ENCODE measurements at regions not wholly inside any gene's neighbourhood (a gene's known extent, or its start where the extent isn't known, plus 50 kb on each side); places are given as distances from the start of the nearest gene placed in this dataset.

DNA sequence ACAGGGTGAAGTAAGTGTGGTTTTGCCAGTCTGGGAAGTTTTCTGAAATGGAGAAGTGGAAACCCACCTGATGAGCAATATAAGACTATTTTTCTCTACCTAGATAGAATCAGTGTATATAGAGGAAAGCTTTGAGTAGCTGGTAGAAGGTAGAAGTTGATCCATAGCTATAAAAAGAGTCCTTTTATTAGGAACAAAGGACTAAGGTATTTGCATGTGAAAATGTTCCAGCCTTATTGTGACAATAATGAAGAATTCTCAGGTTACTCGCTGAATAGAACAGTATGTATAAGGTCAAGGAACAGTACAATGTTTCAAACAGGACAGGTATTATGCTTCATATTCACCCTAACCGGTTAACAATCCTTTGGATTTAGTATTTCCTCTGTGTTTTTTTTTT lies 972.2 kb downstream of the OTOL1 start:
- Histone ChIP-seq H3K4me3 (ENCODE audit: low read depth, low read length) (no peak overlapping the region), H3K27ac (ENCODE audit: low read depth, low read length) (no peak overlapping the region), H3K9me3 (ENCODE audit: control insufficient read depth, insufficient read depth, low read length) (no peaks in the 10 kb centered on the region), H3K27me3 (ENCODE audit: control insufficient read depth, insufficient read depth, low read length) (no peaks in the 10 kb centered on the region)
- TF ChIP-seq, protein P1, sequence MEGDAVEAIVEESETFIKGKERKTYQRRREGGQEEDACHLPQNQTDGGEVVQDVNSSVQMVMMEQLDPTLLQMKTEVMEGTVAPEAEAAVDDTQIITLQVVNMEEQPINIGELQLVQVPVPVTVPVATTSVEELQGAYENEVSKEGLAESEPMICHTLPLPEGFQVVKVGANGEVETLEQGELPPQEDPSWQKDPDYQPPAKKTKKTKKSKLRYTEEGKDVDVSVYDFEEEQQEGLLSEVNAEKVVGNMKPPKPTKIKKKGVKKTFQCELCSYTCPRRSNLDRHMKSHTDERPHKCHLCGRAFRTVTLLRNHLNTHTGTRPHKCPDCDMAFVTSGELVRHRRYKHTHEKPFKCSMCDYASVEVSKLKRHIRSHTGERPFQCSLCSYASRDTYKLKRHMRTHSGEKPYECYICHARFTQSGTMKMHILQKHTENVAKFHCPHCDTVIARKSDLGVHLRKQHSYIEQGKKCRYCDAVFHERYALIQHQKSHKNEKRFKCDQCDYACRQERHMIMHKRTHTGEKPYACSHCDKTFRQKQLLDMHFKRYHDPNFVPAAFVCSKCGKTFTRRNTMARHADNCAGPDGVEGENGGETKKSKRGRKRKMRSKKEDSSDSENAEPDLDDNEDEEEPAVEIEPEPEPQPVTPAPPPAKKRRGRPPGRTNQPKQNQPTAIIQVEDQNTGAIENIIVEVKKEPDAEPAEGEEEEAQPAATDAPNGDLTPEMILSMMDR (IDR thresholded peaks at IDR 0.05; ENCODE audit: low read depth, low read length), result no peak
- CTCF ChIA-PET, result no interaction called here
- DNase-seq (ENCODE audit: low read depth, low spot score), result no peak
- POLR2A ChIA-PET, result no interaction called here

DNA sequence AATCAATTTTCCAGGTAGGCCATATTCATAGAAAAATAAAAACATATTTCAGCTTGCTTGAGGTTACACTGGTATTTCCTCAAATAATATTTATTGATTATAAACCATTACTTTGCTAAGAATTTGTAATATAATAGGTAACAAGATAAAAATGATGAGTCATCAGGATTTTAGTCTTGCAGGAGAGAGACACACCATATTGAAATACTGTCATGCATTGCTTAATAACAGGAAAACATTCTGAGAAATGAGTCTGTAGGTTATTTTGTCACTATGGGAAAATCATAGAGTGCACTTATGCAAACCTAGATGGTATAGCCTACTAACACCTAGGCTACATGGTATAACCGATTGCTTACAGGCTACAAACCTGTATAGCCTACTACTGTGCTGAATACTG lies 990.5 kb downstream of the OTOL1 start:
- Histone ChIP-seq H3K27me3 (ENCODE audit: control insufficient read depth, insufficient read depth, low read length) (no peaks in the 10 kb centered on the region), H3K27ac (ENCODE audit: low read depth, low read length) (no peak overlapping the region), H3K9me3 (ENCODE audit: control insufficient read depth, insufficient read depth, low read length) (no peaks in the 10 kb centered on the region), H3K4me3 (ENCODE audit: low read depth, low read length) (no peak overlapping the region)
- no peak for DNase-seq (ENCODE audit: low read depth, low spot score)
- ChIA-PET POLR2A (no interaction called here), CTCF (interaction anchor here (1.0 kb wide), 1 partner anchor 15 kb away, joined by 3 read pairs; no protein-coding TSS in a partner anchor)
- TF ChIP-seq, protein P1 (IDR thresholded peaks at IDR 0.05; ENCODE audit: low read depth, low read length), result no peak

DNA sequence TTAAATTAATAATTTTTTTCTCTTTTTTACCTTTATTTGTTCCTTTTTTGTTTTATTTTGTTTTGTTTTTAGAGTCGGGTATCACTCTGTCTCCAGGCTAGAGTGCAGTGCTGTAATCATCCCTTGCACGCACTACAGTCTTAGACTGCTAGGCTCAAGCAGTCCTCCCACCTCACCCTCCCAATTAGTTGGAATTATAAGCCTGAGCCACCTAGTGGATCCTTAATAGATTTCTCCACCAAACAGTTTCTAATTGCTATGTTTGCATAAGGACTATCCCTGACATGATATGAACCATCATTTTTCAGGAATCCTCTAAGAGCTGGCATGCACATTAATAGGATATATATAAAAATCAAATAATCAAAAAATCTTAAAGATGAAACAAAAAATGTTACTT lies 993.2 kb downstream of the OTOL1 start:
- ChIA-PET CTCF (no interaction called here), POLR2A (no interaction called here)
- H3K27ac ChIP-seq (ENCODE audit: low read depth, low read length), result no peak overlapping the region
- TF ChIP-seq, protein P1 (IDR thresholded peaks at IDR 0.05; ENCODE audit: low read depth, low read length), result no peak
- no peaks in the 10 kb centered on the region for H3K9me3 ChIP-seq (ENCODE audit: control insufficient read depth, insufficient read depth, low read length)
- no peaks in the 10 kb centered on the region for H3K27me3 ChIP-seq (ENCODE audit: control insufficient read depth, insufficient read depth, low read length)
- H3K4me3 ChIP-seq (ENCODE audit: low read depth, low read length), result no peak overlapping the region
- no peak for DNase-seq (ENCODE audit: low read depth, low spot score)

DNA sequence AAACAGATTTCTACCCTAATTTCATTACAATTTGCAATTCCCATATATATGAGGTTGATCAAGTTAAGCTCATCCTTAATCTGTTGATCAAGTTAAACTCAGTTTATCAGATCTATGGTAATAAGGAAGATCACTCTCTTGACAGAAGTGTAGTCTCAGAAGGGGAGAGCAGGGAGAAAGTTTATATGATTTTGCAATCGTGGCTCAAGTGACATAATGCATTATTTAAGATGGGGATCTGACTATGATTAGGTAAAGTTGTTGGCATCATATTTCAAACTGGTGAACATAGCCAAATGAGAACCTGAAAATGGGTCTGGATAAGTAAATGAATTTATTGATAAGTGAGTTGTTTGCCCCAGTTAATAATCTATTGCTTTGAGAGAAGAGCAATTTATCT lies 995.3 kb downstream of the OTOL1 start:
- no peak overlapping the region for H3K4me3 ChIP-seq (ENCODE audit: low read depth, low read length)
- H3K9me3 ChIP-seq (ENCODE audit: control insufficient read depth, insufficient read depth, low read length), result no peaks in the 10 kb centered on the region
- no peak for DNase-seq (ENCODE audit: low read depth, low spot score)
- POLR2A ChIA-PET, result no interaction called here
- no peaks in the 10 kb centered on the region for H3K27me3 ChIP-seq (ENCODE audit: control insufficient read depth, insufficient read depth, low read length)
- TF ChIP-seq, protein P1 (IDR thresholded peaks at IDR 0.05; ENCODE audit: low read depth, low read length), result no peak
- CTCF ChIA-PET, result no interaction called here
- H3K27ac ChIP-seq (ENCODE audit: low read depth, low read length), result no peak overlapping the region

DNA sequence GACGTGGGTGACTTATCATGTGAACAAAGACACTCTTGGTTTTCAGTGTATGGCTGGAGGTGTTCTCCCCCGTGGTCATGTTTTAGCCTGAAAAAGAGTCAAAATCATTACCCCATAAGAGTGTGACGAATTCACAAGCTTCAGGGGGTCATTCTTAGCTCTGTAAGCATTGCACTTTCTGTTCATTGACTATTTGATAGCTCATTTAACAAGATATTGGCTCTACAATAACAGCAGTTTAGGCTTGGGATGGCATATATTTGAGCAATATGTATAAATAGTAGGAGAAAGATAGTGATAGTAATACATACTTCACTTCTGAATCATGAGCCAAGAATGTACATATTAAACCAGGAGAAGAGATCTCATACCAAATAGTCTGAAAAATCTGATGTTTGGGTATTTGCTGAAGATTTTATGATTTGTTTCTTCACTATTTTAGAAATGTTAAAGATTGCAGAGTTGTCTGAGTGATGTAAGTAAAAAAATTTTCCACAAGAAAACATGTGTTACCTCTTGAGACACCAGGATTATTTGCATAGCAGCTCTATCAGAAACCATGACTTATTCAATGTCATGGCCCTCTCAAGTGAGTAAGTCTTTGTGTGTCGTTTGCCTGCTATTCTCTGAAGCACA lies 996.0 kb downstream of the OTOL1 start:
- H3K4me3 ChIP-seq (ENCODE audit: low read depth, low read length), result no peak overlapping the region; the same call in 1 of the 2 replicates
- H3K9me3 ChIP-seq (ENCODE audit: control insufficient read depth, insufficient read depth, low read length), result no peaks in the 10 kb centered on the region
- peak; percentile 33 for DNase-seq (ENCODE audit: low read depth, low spot score)
- TF ChIP-seq, protein P1 (IDR thresholded peaks at IDR 0.05; ENCODE audit: low read depth, low read length), result no peak
- CTCF ChIA-PET, result no interaction called here
- POLR2A ChIA-PET, result no interaction called here
- peak overlapping the region; percentile 55 for H3K27ac ChIP-seq (ENCODE audit: low read depth, low read length)
- no peaks in the 10 kb centered on the region for H3K27me3 ChIP-seq (ENCODE audit: control insufficient read depth, insufficient read depth, low read length)
